RPMI7951 (cell line): ENCODE measurements at regions not wholly inside any gene's neighbourhood (a gene's known extent, or its start where the extent isn't known, plus 50 kb on each side); places are given as distances from the start of the nearest gene placed in this dataset.
A peak's percentile ranks its signal among the peaks of the same experiment; 100 is the strongest.

Source experiments
- DNase-seq: peaks from one replicate; pipeline ENCODE4 v3.0.0-alpha.2; 2012; ENCODE audit warnings: low read depth

- DNase-seq = no peak
These were observed 193.0 kb upstream of the NBEA start for GRCh38 chr13:34749046-34749445.

- no peak for DNase-seq
These were observed 191.8 kb upstream of the NBEA start for GRCh38 chr13:34750078-34750931.

GRCh38 chr13:34751044-34751443 is 191.0 kb upstream of the NBEA start:
- DNase-seq = no peak

- no peak for DNase-seq
These were observed 190.6 kb upstream of the NBEA start for GRCh38 chr13:34751492-34751891.

GRCh38 chr13:34752283-34752960 is 189.6 kb upstream of the NBEA start:
- no peak for DNase-seq

GRCh38 chr13:34756136-34756535 is 185.9 kb upstream of the NBEA start:
- no peak for DNase-seq

- no peak for DNase-seq
These were observed 185.5 kb upstream of the NBEA start for GRCh38 chr13:34756572-34756971.

GRCh38 chr13:34757441-34757840 is 184.6 kb upstream of the NBEA start:
- no peak for DNase-seq

- DNase-seq = no peak
These were observed 183.4 kb upstream of the NBEA start for GRCh38 chr13:34758628-34759027.

GRCh38 chr13:34762312-34762711 is 179.8 kb upstream of the NBEA start:
- no peak for DNase-seq

- no peak for DNase-seq
These were observed 177.8 kb upstream of the NBEA start for GRCh38 chr13:34764246-34764645.

GRCh38 chr13:34765446-34766180 is 176.5 kb upstream of the NBEA start:
- DNase-seq = no peak

- no peak for DNase-seq
These were observed 174.3 kb upstream of the NBEA start for GRCh38 chr13:34767778-34768177.

- DNase-seq = no peak
These were observed 169.9 kb upstream of the NBEA start for GRCh38 chr13:34772206-34772605.

GRCh38 chr13:34772881-34773280 is 169.2 kb upstream of the NBEA start:
- no peak for DNase-seq

GRCh38 chr13:34776390-34776981 is 165.6 kb upstream of the NBEA start:
- no peak for DNase-seq

- DNase-seq = no peak
These were observed 164.8 kb upstream of the NBEA start for GRCh38 chr13:34777089-34777913.

- DNase-seq = no peak
These were observed 164.2 kb upstream of the NBEA start for GRCh38 chr13:34777914-34778303.

GRCh38 chr13:34779171-34779570 is 162.9 kb upstream of the NBEA start:
- DNase-seq = peak; percentile 39

- no peak for DNase-seq
These were observed 148.8 kb upstream of the NBEA start for GRCh38 chr13:34793301-34793700.

- peak; percentile 5 for DNase-seq
These were observed 138.3 kb upstream of the NBEA start for GRCh38 chr13:34803756-34804155.
